Neutrophil (primary cell): ENCODE measurements at regions not wholly inside any gene's neighbourhood (a gene's known extent, or its start where the extent isn't known, plus 50 kb on each side); places are given as distances from the start of the nearest gene placed in this dataset.

Source experiments
- H3K27ac ChIP-seq: fragments of 200-600 bp; sonication (generic); 2 replicates; pipeline ENCODE4 v1.5.1; 2016; ENCODE audit warnings: mild to moderate bottlenecking, moderate library complexity
- H3K27me3 ChIP-seq: fragments of 200-600 bp; sonication (generic); 2 replicates; pipeline ENCODE4 v1.6.0; 2016; ENCODE audit warnings: mild to moderate bottlenecking
- H3K36me3 ChIP-seq: fragments of 200-600 bp; sonication (generic); 2 replicates; pipeline ENCODE4 v1.5.1; 2017
- H3K4me1 ChIP-seq, 2 experiments: fragments of 200-600 bp in 1 of 2; sonication (generic) in 1 of 2; 1 replicate in 1 of 2; 2 replicates in 1 of 2; pipeline versions ENCODE4 v1.5.1 to v1.6.1; 2013 to 2016; ENCODE audit warnings: low read depth in 1 of 2, low read length in 1 of 2, mild to moderate bottlenecking in 1 of 2, moderate library complexity in 1 of 2; ENCODE audit not compliant: control insufficient read depth in 1 of 2, insufficient read depth in 1 of 2
- H3K4me3 ChIP-seq, 2 experiments: fragments of 200-600 bp in 1 of 2; sonication (generic) in 1 of 2; 1 replicate in 1 of 2; 2 replicates in 1 of 2; pipeline ENCODE4 v1.5.1; 2013 to 2016; ENCODE audit warnings: low read depth in 1 of 2, low read length in 1 of 2, mild to moderate bottlenecking in 1 of 2, moderate library complexity in 1 of 2
- H3K9me3 ChIP-seq: fragments of 200-600 bp; sonication (generic); 2 replicates; pipeline ENCODE4 v1.5.1; 2016
- CTCF ChIP-seq: fragments of 200-600 bp; sonication (generic); IDR thresholded peaks from 2 replicates; pipeline ENCODE4 v1.5.1; 2016; ENCODE audit warnings: antibody characterized with exemption

GRCh38 chr5:2003206-2003605, 120.5 kb upstream of the IRX4 start:
- Histone ChIP-seq H3K4me1 (no peaks in the 10 kb centered on the region), H3K36me3 (no peaks in the 10 kb centered on the region), H3K27ac (no peak overlapping the region), H3K4me3 (no peak overlapping the region), H3K9me3 (no peaks in the 10 kb centered on the region), H3K27me3 (peaks cover 6% of the 10 kb centered on the region)
- TF ChIP-seq CTCF, result no peak

DNA sequence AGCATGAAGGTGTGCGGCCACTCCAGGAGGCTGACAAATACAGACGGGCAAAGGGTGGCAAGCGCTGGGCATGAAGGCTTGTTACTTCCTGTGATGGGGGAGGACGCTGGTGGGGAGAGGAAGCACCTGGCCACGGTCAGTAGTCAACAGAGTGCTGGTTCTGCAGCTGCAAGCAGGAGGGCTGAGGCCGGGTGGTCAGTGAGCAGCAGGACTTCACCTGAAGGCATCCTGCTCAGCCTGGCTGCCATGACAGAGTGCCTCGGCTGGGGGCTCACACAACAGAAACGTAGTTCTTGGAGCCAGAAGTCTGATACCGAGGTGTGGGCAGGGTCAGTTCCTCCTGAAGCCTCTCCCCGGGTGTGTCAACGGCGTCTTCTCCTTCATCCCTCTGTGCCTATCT, 118.6 kb upstream of the IRX4 start:
- Histone ChIP-seq H3K27ac (no peak overlapping the region), H3K27me3 (no peaks in the 10 kb centered on the region), H3K4me3 (no peak overlapping the region), H3K36me3 (no peaks in the 10 kb centered on the region), H3K9me3 (no peaks in the 10 kb centered on the region), H3K4me1 (no peaks in the 10 kb centered on the region)
- TF ChIP-seq CTCF, result no peak

DNA sequence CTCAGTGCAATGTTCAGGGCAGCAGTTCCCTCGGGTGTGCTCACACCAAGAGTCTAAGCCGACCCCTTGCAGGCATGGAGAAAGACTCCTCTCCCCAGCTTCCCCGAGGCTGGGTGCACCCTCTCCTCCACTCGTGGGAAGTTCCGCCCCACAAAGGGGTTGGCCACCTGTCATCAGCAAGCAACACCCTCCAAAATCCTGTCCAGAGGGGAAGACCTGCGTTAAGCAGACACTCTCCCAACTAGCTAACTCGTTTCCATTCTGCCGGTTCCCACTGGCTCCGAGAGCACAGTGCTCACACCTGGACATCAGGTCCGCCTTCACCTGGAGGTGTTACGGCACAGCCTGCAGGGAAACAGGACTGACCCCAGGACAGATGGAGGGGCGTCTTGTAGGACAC, 117.9 kb upstream of the IRX4 start:
- no peak overlapping the region for H3K4me3 ChIP-seq
- H3K36me3 ChIP-seq, result no peaks in the 10 kb centered on the region
- H3K27me3 ChIP-seq, result no peaks in the 10 kb centered on the region
- no peaks in the 10 kb centered on the region for H3K9me3 ChIP-seq
- TF ChIP-seq CTCF, result no peak
- no peaks in the 10 kb centered on the region for H3K4me1 ChIP-seq
- no peak overlapping the region for H3K27ac ChIP-seq

DNA sequence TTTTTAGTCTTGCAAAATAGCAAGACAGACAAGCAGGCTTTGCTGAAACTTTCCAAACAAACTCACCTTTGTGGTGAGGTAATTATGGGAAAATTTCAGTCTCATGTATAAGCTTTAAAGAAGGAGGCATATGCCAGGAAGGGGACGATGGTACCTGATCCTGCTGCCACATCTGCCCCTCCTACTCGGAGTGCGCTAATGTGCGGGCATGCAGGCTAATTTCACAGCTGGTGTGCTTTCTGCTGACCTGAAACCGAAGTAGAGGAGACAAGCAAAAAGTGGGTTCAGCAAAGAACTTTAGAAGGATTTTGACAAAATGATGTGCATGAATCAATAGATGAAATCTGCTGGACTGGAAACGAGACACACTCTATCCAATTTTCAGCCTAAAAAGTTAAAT, 117.1 kb upstream of the IRX4 start:
- Histone ChIP-seq H3K4me1 (no peaks in the 10 kb centered on the region), H3K36me3 (no peaks in the 10 kb centered on the region), H3K27me3 (no peaks in the 10 kb centered on the region), H3K9me3 (no peaks in the 10 kb centered on the region), H3K4me3 (no peak overlapping the region), H3K27ac (no peak overlapping the region)
- no peak for TF ChIP-seq CTCF

DNA sequence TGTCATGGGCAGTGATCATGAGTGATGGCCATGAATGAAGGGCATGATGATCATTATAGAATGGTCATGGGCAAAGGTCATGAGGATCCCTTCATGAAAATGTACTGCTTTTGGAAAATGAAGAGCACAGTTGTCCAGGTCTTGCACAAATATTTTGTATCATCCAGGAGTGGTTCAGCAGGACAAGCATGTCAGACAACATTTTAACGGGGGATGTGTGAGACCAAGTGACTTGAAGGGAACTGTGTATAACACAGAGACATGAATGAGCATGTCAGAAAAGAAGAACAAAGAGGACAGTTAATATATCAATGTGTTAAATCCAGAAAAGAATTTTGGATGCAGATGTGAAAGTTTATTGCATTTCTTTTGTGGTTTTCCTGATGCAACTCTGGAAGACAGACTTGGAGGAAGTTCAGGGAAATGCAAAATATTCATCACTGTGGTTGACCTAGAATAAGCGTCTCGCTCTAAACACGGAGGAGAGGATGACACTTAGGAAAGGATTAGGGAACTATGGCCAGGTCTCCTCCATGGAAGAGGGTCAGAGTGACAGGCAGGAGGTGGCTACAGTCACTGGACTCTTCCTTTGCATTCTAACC, 116.1 kb upstream of the IRX4 start:
- no peaks in the 10 kb centered on the region for H3K36me3 ChIP-seq
- no peaks in the 10 kb centered on the region for H3K27me3 ChIP-seq
- H3K27ac ChIP-seq, result no peak overlapping the region
- no peaks in the 10 kb centered on the region for H3K9me3 ChIP-seq
- H3K4me3 ChIP-seq, result no peak overlapping the region
- no peak for TF ChIP-seq CTCF
- no peaks in the 10 kb centered on the region for H3K4me1 ChIP-seq

DNA sequence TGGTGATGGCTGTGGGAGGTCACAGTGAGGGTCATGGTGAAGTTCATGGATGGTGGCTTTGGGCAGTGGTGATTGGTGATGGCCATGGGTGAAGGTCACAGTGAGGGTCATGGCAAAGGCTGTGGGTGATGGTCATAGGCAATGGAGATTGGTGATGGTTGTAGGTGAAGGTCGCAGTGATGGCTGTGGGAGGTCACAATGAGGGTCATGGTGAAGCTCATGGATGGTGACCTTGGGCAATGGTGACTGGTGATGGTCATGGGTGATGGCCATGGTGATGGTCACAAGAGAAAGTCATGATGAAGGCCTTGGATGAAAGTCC, 115.6 kb upstream of the IRX4 start:
- Histone ChIP-seq H3K4me1 (no peaks in the 10 kb centered on the region), H3K36me3 (no peaks in the 10 kb centered on the region), H3K4me3 (no peak overlapping the region), H3K9me3 (no peaks in the 10 kb centered on the region), H3K27ac (no peak overlapping the region), H3K27me3 (no peaks in the 10 kb centered on the region)
- no peak for TF ChIP-seq CTCF
